ENCODE measurements at regions not wholly inside any gene's neighbourhood (a gene's known extent, or its start where the extent isn't known, plus 50 kb on each side); places are given as distances from the start of the nearest gene placed in this dataset.

DNA sequence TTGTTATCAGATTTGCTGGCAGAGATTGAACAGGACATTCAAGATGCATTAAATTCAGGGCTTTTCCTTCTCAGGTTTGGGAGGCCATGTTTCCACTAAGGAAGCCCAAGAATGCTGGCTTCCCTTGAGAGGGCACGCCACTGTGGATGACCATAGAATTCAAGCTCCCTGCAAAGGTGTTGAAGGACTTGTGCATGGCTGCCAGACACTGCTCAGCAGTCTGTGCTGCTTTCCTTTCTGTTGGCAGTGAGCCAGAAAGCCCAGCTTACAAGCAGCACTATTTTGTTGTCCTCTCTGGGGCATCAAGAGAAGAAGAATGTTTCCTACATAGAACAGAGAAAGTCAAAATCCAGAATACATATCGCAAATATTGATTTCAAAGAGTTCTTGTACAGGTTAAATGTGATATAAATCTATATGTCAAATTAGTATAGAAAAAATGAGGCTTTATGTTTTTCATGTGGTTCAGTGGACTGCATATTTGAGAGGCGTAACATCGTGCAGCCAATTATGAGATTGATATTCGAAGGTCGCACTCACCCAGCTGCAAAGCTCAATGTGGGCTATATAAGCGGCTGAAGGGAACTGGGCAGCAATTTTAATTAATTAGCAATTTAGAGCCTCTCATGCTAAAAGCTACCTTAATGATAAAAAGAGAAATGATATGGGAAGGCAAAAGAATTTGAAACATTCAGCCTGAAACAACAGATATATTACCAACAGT is 103.1 kb upstream of the ISL1 start:
- no peak for DNase-seq

DNA sequence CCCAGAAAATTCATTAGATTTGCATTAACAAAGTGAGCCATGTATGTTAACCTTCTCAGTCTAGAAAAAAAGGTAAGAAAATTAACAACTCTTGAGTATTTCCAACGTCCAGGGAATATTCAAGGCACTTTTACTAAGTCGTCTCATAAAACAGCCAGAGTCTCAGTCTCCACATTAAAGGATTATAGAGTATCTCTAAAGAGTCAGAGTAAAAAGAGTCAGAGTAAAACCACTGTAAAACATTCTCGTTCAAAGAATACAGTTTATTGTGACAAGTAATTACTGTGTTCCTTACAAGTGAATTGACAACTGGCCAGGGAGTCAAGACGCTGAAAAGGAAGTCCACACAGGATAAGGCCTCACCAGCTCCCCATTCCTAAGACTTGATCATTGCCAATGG is 97.2 kb upstream of the ISL1 start:
- no peak for DNase-seq

DNA sequence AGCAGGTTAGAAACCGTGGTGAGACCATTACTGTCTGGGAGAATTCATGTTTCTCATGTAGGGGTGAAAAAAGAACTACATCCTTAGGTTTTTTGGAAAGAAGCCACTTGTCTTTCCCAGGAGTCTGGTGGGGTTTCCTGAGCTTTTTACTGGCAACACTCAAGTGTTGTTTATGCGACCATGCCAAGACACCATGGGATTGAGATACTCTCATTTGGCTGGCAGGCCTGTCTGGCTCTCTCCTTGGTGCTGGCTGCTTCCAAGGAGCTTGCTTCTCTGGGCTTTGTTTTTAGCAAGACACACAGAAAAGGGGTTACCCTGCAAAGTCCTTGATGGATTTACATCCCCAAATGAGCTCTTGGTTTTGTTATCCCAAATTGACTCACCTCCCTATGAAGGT is 80.9 kb upstream of the ISL1 start:
- no peak for DNase-seq

DNA sequence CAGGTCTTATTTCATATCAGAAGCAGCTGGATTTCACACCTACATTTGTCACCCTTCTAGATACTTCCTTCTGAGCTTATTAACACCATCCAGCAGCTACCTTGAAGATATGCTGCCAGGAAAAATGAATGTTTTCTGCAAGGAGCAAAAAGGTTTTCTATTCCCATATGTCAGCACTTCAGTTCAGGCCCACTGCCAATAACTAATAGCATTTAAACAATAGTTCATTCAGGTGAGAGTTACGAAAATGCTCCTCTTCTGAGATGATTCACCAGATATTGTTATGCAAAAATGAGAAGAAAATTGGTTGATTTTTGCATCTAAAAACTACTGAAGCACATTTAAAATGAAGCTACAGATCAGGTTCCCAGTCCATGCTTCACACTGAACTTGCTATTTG is 56.4 kb upstream of the ISL1 start:
- DNase-seq, result no peak

All from activated CD4-positive, alpha-beta T cell treated with anti-CD3 and anti-CD28 coated beads, Interleukin-10, Interleukin-2, amounts not matched to agents 100 ng/mL and 50 ng/mL, durations not matched to agents 16 hours and 8 hours (primary cell).